WERI-Rb-1 (cell line): ENCODE measurements at regions not wholly inside any gene's neighbourhood (a gene's known extent, or its start where the extent isn't known, plus 50 kb on each side); places are given as distances from the start of the nearest gene placed in this dataset.

Source experiments
- DNase-seq: peaks from one replicate; pipeline ENCODE4 v3.0.0-alpha.2; 2020
- H3K27ac ChIP-seq: fragments of 250-450 bp; sonication (Bioruptor Pico); 2 replicates; pipeline ENCODE4 v1.5.1; 2020; ENCODE audit warnings: mild to moderate bottlenecking, moderate library complexity
- H3K27me3 ChIP-seq: fragments of 250-450 bp; sonication (Bioruptor Pico); 2 replicates; pipeline ENCODE4 v1.5.1; 2021; ENCODE audit warnings: mild to moderate bottlenecking, low read depth, moderate library complexity; ENCODE audit not compliant: insufficient read depth, severe bottlenecking
- H3K36me3 ChIP-seq: fragments of 250-450 bp; sonication (Bioruptor Pico); 2 replicates; pipeline ENCODE4 v1.5.1; 2020; ENCODE audit warnings: mild to moderate bottlenecking, moderate library complexity
- H3K4me3 ChIP-seq: 2 replicates; pipeline ENCODE4 v1.5.1; 2011; ENCODE audit warnings: low read depth, mild to moderate bottlenecking, control low read depth, low read length
- H3K9me3 ChIP-seq: fragments of 250-450 bp; sonication (Bioruptor Pico); 2 replicates; pipeline ENCODE4 v1.5.1; 2021; ENCODE audit warnings: mild to moderate bottlenecking, moderate library complexity; ENCODE audit not compliant: severe bottlenecking
- CTCF ChIP-seq: IDR thresholded peaks from 2 replicates; pipeline ENCODE4 v1.5.1; 2011; ENCODE audit warnings: low read depth, mild to moderate bottlenecking, control low read depth, inconsistent platforms, low read length

GRCh38 chr16:14018851-14019250, 52.3 kb upstream of the MRTFB start:
- no peak for DNase-seq
- H3K27ac ChIP-seq, result no peak overlapping the region
- H3K36me3 ChIP-seq, result no peaks in the 10 kb centered on the region
- H3K9me3 ChIP-seq, result no peaks in the 10 kb centered on the region
- no peaks in the 10 kb centered on the region for H3K27me3 ChIP-seq
- no peak for TF ChIP-seq CTCF
- H3K4me3 ChIP-seq, result no peak overlapping the region

DNA sequence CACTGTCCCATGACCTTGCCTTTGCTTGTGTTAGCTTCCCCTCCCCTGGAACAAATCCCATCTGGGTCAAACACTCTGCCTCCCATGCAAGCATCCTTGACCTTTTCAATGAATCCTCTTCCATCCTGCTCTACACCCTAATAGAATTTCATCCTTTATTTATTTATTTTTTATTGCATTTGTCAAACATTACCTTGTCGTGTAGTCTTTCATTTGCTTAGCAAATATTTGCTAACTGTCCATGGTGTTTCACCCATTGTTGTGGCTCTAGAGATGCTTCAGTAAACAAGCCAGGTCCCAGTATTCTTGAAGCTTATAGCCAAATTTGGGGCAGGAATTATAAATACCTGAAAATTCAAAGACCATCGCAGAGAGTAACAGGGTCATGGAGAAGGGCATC, 51.0 kb upstream of the MRTFB start:
- H3K27me3 ChIP-seq, result no peaks in the 10 kb centered on the region
- DNase-seq, result no peak
- no peak overlapping the region for H3K27ac ChIP-seq
- no peaks in the 10 kb centered on the region for H3K36me3 ChIP-seq
- TF ChIP-seq CTCF, result no peak
- no peak overlapping the region for H3K4me3 ChIP-seq
- no peaks in the 10 kb centered on the region for H3K9me3 ChIP-seq
